AG04450 (cell line): ENCODE measurements at regions not wholly inside any gene's neighbourhood (a gene's known extent, or its start where the extent isn't known, plus 50 kb on each side); places are given as distances from the start of the nearest gene placed in this dataset.

Experiments used
- CTCF ChIA-PET: fragments of 300-600, 350-600 bp; formaldehyde crosslinking; extraction: SDS; loops from one replicate; lab custom pipeline; 2022; ENCODE audit warnings: antibody characterized with exemption, inconsistent platforms; lab: Charles Lee
- POLR2A ChIA-PET: fragments of 350-600 bp; formaldehyde crosslinking; extraction: SDS; loops from one replicate; lab custom pipeline; 2021; ENCODE audit warnings: antibody characterized with exemption, inconsistent platforms; lab: Yijun Ruan, JAX
- DNase-seq: peaks from one replicate; pipeline ENCODE4 v3.0.0-alpha.2; 2011; ENCODE audit warnings: low read depth, low spot score
- H3K27ac ChIP-seq: one replicate; pipeline ENCODE4 v1.5.1; 2012; ENCODE audit warnings: low read depth, low read length, control low read depth
- H3K27me3 ChIP-seq: one replicate; pipeline ENCODE4 v1.6.0; 2012; ENCODE audit warnings: low read length; ENCODE audit not compliant: control insufficient read depth, insufficient read depth
- H3K4me3 ChIP-seq: 2 replicates; pipeline ENCODE4 v1.5.1; 2011; ENCODE audit warnings: mild to moderate bottlenecking, low read depth, low read length, control low read depth
- H3K9me3 ChIP-seq: 2 replicates; pipeline ENCODE4 v1.5.1; 2012; ENCODE audit warnings: low read length; ENCODE audit not compliant: control insufficient read depth, insufficient read depth
- TF ChIP-seq, protein P1 (sequence below): IDR thresholded peaks from 2 replicates; pipeline ENCODE4 v1.5.1; 2011; ENCODE audit warnings: low read depth, low read length, control low read depth, inconsistent platforms

DNA sequence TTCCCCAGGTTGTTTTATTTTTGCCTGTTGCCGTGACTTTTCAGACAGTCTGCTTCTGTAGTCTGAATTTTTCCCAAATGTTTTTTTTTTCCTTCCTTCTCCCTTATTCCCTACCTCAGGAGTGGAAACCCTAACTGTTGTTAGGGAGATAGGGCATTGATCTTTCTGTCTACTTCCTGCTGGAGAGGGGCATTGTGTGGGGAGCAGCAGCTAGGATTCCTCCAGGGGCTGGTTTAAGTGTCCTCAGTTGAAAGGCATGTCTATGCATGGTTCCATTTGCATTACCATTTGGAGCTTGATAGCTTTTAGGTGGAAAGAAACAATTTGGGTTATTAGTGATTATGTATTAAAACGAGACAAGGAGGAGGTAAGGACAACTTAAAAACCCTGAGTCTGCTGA is 383.9 kb downstream of the DCAF12L2 start:
- no peaks in the 10 kb centered on the region for H3K9me3 ChIP-seq
- CTCF ChIA-PET, result no interaction called here
- H3K4me3 ChIP-seq, result no peak overlapping the region
- POLR2A ChIA-PET, result no interaction called here
- TF ChIP-seq, protein P1, sequence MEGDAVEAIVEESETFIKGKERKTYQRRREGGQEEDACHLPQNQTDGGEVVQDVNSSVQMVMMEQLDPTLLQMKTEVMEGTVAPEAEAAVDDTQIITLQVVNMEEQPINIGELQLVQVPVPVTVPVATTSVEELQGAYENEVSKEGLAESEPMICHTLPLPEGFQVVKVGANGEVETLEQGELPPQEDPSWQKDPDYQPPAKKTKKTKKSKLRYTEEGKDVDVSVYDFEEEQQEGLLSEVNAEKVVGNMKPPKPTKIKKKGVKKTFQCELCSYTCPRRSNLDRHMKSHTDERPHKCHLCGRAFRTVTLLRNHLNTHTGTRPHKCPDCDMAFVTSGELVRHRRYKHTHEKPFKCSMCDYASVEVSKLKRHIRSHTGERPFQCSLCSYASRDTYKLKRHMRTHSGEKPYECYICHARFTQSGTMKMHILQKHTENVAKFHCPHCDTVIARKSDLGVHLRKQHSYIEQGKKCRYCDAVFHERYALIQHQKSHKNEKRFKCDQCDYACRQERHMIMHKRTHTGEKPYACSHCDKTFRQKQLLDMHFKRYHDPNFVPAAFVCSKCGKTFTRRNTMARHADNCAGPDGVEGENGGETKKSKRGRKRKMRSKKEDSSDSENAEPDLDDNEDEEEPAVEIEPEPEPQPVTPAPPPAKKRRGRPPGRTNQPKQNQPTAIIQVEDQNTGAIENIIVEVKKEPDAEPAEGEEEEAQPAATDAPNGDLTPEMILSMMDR, result no peak
- DNase-seq, result no peak
- H3K27ac ChIP-seq, result no peak overlapping the region
- no peaks in the 10 kb centered on the region for H3K27me3 ChIP-seq

DNA sequence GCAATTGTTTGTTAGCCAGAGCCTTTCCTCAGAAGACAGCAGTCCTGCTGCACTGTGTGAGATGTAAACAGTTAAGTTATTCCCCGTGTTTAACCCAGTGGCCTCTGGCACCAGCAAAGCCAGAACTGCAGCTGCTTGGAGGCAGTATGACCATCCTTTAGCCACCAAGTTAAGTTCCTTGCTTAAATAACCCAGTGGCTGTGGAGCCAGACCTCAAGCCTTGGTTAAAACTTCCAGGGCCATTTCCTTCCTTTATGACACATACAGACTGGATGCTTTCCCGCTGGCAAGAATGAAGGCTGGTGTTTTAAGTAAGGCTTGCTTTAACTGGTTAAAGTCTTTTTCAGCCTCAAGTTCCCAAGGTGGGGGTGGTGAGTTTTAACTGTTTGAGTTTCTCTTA is 379.8 kb downstream of the DCAF12L2 start:
- ChIA-PET CTCF (no interaction called here), POLR2A (no interaction called here)
- TF ChIP-seq, protein P1, result no peak
- DNase-seq, result no peak
- Histone ChIP-seq H3K9me3 (no peaks in the 10 kb centered on the region), H3K4me3 (no peak overlapping the region), H3K27ac (no peak overlapping the region), H3K27me3 (no peaks in the 10 kb centered on the region)

DNA sequence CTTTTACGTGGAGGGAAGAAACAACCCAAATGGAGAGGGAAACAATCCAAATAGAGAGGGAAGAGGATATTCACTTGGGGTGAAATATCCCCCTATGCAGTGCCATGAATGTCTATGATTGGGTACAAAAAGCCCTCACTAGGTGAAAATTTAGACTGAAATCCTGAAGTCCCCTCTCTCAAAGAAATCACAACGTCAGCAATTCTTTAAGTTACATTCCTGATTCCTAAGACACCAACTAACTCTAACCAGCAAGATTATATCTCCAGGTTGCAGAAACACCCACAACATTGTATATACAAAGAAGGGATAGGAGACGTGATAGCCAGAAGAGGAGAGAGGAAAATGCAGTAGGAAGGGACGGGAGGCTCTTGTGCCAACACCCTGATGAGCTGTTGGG is 374.3 kb downstream of the DCAF12L2 start:
- CTCF ChIA-PET, result no interaction called here
- DNase-seq, result no peak
- H3K9me3 ChIP-seq, result no peaks in the 10 kb centered on the region
- H3K27ac ChIP-seq, result no peak overlapping the region
- H3K4me3 ChIP-seq, result no peak overlapping the region
- TF ChIP-seq, protein P1, result no peak
- no peaks in the 10 kb centered on the region for H3K27me3 ChIP-seq
- POLR2A ChIA-PET, result no interaction called here

DNA sequence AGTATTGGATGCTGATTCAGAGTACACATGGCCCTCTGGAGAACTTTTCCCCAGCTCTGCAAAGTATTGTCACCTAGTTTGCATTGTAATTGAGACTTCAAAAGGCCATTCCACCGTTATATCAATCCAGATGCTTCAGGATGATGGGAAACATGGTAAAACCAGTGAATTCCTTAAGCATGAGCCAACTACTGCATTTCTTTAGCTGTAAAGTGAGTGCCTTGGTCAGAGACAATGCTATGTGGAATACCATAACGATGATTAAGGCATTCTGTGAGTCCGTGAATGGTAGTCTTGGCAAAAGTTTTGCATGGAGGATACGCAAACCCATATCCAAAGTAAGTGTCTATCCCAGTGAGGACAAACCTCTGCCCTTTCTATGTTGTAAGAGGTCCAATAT is 355.2 kb downstream of the DCAF12L2 start:
- ChIA-PET POLR2A (no interaction called here), CTCF (no interaction called here)
- Histone ChIP-seq H3K4me3 (no peak overlapping the region), H3K27me3 (no peaks in the 10 kb centered on the region), H3K27ac (no peak overlapping the region), H3K9me3 (no peaks in the 10 kb centered on the region)
- DNase-seq, result no peak
- TF ChIP-seq, protein P1, result no peak

DNA sequence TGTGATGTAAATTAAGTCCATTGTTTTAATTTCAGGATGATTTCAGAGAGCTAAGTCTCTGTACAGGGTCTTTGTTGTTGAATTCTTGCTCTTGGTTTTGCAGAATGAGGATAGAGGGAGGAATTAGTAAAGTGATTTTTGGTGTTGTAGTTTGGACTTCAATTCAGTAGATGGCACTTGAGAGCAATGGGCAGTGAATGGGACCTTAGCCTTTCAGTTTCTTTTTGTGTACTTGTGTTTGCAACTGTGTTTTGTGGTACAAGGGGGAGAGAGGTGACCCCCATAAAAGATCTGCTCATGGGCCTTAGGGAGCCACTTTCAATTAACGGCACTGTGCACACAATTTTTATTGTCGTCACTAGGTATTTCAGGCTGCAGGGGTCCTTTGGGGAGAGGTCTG is 340.0 kb downstream of the DCAF12L2 start:
- no peaks in the 10 kb centered on the region for H3K27me3 ChIP-seq
- ChIA-PET POLR2A (no interaction called here), CTCF (no interaction called here)
- peaks cover 6% of the 10 kb centered on the region; the same call in 1 of the 2 replicates for H3K9me3 ChIP-seq
- no peak for DNase-seq
- no peak overlapping the region for H3K27ac ChIP-seq
- H3K4me3 ChIP-seq, result no peak overlapping the region
- TF ChIP-seq, protein P1, result no peak
